GM23338 (cell line): ENCODE measurements at regions not wholly inside any gene's neighbourhood (a gene's known extent, or its start where the extent isn't known, plus 50 kb on each side); places are given as distances from the start of the nearest gene placed in this dataset.
A peak's percentile ranks its signal among the peaks of the same experiment; 100 is the strongest.

Experiments used
- ATAC-seq: fragments of 200-7000 bp; cut with Tn5 transposase; 3 replicates; pipeline ENCODE4 v1.9.1; 2020
- DNase-seq: peaks from one replicate; pipeline ENCODE4 v3.0.0-alpha.2; 2015; ENCODE audit warnings: low spot score
- H2AFZ ChIP-seq: fragments of 200-600 bp; sonication (generic); 2 replicates; pipeline ENCODE4 v1.8.0; 2016; ENCODE audit warnings: antibody characterized with exemption, mild to moderate bottlenecking, moderate library complexity
- H3F3A ChIP-seq: fragments of 200-600 bp; sonication (generic); replicated peaks from 2 replicates; pipeline ENCODE4 v1.8.0; 2017; ENCODE audit warnings: antibody characterized with exemption, mixed run types, low read depth
- H3K27ac ChIP-seq: fragments of 200-600 bp; sonication (generic); 2 replicates; pipeline ENCODE4 v1.6.1; 2016; ENCODE audit warnings: low read depth
- H3K27me3 ChIP-seq: fragments of 200-600 bp; sonication (generic); 2 replicates; pipeline ENCODE4 v1.8.0; 2016; ENCODE audit warnings: mild to moderate bottlenecking, mixed run types, moderate library complexity; ENCODE audit not compliant: insufficient read depth
- H3K36me3 ChIP-seq: fragments of 200-600 bp; sonication (generic); 2 replicates; pipeline ENCODE4 v1.8.0; 2016; ENCODE audit warnings: mild to moderate bottlenecking; ENCODE audit not compliant: insufficient read depth
- H3K4me1 ChIP-seq: fragments of 200-600 bp; sonication (generic); 2 replicates; pipeline ENCODE4 v1.8.0; 2016; ENCODE audit warnings: mild to moderate bottlenecking, moderate library complexity; ENCODE audit not compliant: insufficient read depth
- H3K4me2 ChIP-seq: fragments of 200-600 bp; sonication (generic); 2 replicates; pipeline ENCODE4 v1.7.1; 2017; ENCODE audit warnings: mixed run types
- H3K4me3 ChIP-seq: fragments of 200-600 bp; sonication (generic); 2 replicates; pipeline ENCODE4 v1.6.1; 2016; ENCODE audit warnings: mixed run types
- H3K79me2 ChIP-seq: fragments of 200-600 bp; sonication (generic); replicated peaks from 2 replicates; pipeline ENCODE4 v1.8.0; 2017; ENCODE audit warnings: mild to moderate bottlenecking; ENCODE audit not compliant: insufficient read depth
- H3K9me2 ChIP-seq: fragments of 200-600 bp; sonication (generic); 2 replicates; pipeline ENCODE4 v1.8.0; 2017; ENCODE audit not compliant: insufficient read depth
- H4K20me1 ChIP-seq: fragments of 200-600 bp; sonication (generic); replicated peaks from 2 replicates; pipeline ENCODE4 v1.8.0; 2017; ENCODE audit warnings: mild to moderate bottlenecking; ENCODE audit not compliant: insufficient read depth
- H3K27ac Mint-ChIP-seq: 2 replicates; pipeline ENCODE4 v1.8.0; 2020; ENCODE audit warnings: inconsistent platforms, mild to moderate bottlenecking, moderate library complexity, mixed read lengths
- H3K27me3 Mint-ChIP-seq: 3 replicates; pipeline ENCODE4 v1.8.0; 2022; ENCODE audit warnings: low read depth, mild to moderate bottlenecking, moderate library complexity, mixed read lengths, inconsistent platforms; ENCODE audit not compliant: insufficient read depth, poor library complexity
- H3K36me3 Mint-ChIP-seq: 3 replicates; pipeline ENCODE4 v1.8.0; 2021; ENCODE audit warnings: low read depth, mild to moderate bottlenecking, inconsistent platforms, moderate library complexity, mixed read lengths
- H3K4me1 Mint-ChIP-seq: 3 replicates; pipeline ENCODE4 v1.8.0; 2020; ENCODE audit warnings: mild to moderate bottlenecking, inconsistent platforms, mixed read lengths
- H3K4me3 Mint-ChIP-seq: 3 replicates; pipeline ENCODE4 v1.8.0; 2021; ENCODE audit warnings: moderate library complexity, mild to moderate bottlenecking, inconsistent platforms, mixed read lengths
- H3K9me3 Mint-ChIP-seq: 3 replicates; pipeline ENCODE4 v1.8.0; 2020; ENCODE audit warnings: moderate library complexity, mild to moderate bottlenecking, inconsistent platforms, mixed read lengths
- CREB1 ChIP-seq: fragments of 250-450 bp; sonication (Bioruptor Pico); IDR thresholded peaks from 2 replicates; pipeline ENCODE4 v1.5.0; 2020; ENCODE audit warnings: low read depth, mild to moderate bottlenecking, moderate library complexity
- CTCF ChIP-seq, 2 experiments: fragments of 200-600 bp in 1 of 2; sonication (generic) in 1 of 2; conservative IDR thresholded peaks; 2 replicates each; pipeline versions ENCODE4 v1.5.1 to v1.6.1; 2016 to 2017; ENCODE audit warnings: antibody characterized with exemption in 2 of 2, low read depth in 2 of 2, mild to moderate bottlenecking in 2 of 2, moderate library complexity in 1 of 2
- ETS1 ChIP-seq: IDR thresholded peaks from 2 replicates; pipeline ENCODE4 v1.6.1; 2016; ENCODE audit warnings: antibody characterized with exemption
- EZH2 ChIP-seq: fragments of 200-600 bp; sonication (generic); IDR thresholded peaks from one replicate; pipeline ENCODE4 v1.8.0; 2017; ENCODE audit warnings: antibody characterized with exemption, mild to moderate bottlenecking, low read depth; ENCODE audit not compliant: unreplicated experiment
- EZH2phosphoT487 ChIP-seq: fragments of 200-600 bp; sonication (generic); IDR thresholded peaks from one replicate; pipeline ENCODE4 v1.8.1; 2018; ENCODE audit warnings: antibody characterized with exemption; ENCODE audit not compliant: unreplicated experiment
- JUNB ChIP-seq: IDR thresholded peaks from one replicate; pipeline ENCODE4 v1.6.1; 2016; ENCODE audit warnings: antibody characterized with exemption; ENCODE audit not compliant: unreplicated experiment
- NANOG ChIP-seq: IDR thresholded peaks from 2 replicates; pipeline ENCODE4 v1.6.1; 2016; ENCODE audit warnings: antibody characterized with exemption, borderline replicate concordance
- POLR2AphosphoS5 ChIP-seq: IDR thresholded peaks from 2 replicates; pipeline ENCODE4 v1.6.1; 2016; ENCODE audit warnings: antibody characterized with exemption, low read depth
- REST ChIP-seq: IDR thresholded peaks from one replicate; pipeline ENCODE4 v1.6.1; 2018; ENCODE audit warnings: antibody characterized with exemption; ENCODE audit not compliant: unreplicated experiment
- STAT1 ChIP-seq: IDR thresholded peaks from one replicate; pipeline ENCODE4 v1.6.1; 2016; ENCODE audit warnings: antibody characterized with exemption; ENCODE audit not compliant: unreplicated experiment
- ZNF114 ChIP-seq: fragments of 250-450 bp; sonication (Bioruptor Pico); IDR thresholded peaks from 2 replicates; pipeline ENCODE4 v1.5.0; 2020; ENCODE audit warnings: mild to moderate bottlenecking, moderate library complexity
- ZNF331 ChIP-seq: fragments of 250-450 bp; sonication (Bioruptor Pico); IDR thresholded peaks from 2 replicates; pipeline ENCODE4 v1.5.0; 2020; ENCODE audit warnings: low read depth, mild to moderate bottlenecking, moderate library complexity
- ZNF462 ChIP-seq: fragments of 250-450 bp; sonication (Bioruptor Pico); IDR thresholded peaks from 2 replicates; pipeline ENCODE4 v1.5.0; 2020; ENCODE audit warnings: mild to moderate bottlenecking, moderate library complexity

GRCh38 chr5:115461093-115461492, 83.5 kb downstream of the FEM1C start:
- H3K27ac ChIP-seq, result no peak overlapping the region
- peaks cover 11% of the 10 kb centered on the region for H3K4me1 ChIP-seq
- no peak for TF ChIP-seq POLR2AphosphoS5
- no peak for TF ChIP-seq NANOG
- no peak for TF ChIP-seq EZH2
- TF ChIP-seq REST, result no peak
- TF ChIP-seq CREB1 (CRISPR knock-in tag), result no peak
- TF ChIP-seq JUNB, result no peak
- no peak for TF ChIP-seq ZNF331
- TF ChIP-seq ZNF462 (CRISPR knock-in tag), result no peak
- no peak for TF ChIP-seq CTCF (conservative IDR thresholded peaks at IDR 0.05; ENCODE audit: low read depth in 2 of 2)
- TF ChIP-seq EZH2phosphoT487, result no peak
- TF ChIP-seq STAT1, result no peak
- TF ChIP-seq ETS1, result no peak
- TF ChIP-seq ZNF114 (CRISPR knock-in tag), result no peak
- H3K27me3 ChIP-seq, result no peaks in the 10 kb centered on the region
- Mint-ChIP-seq H3K9me3 (no peaks in the 10 kb centered on the region), H3K4me1 (no peaks in the 10 kb centered on the region; the same call in 1 of the 3 replicates), H3K4me3 (no peak overlapping the region), H3K36me3 (no peaks in the 10 kb centered on the region), H3K27me3 (no peaks in the 10 kb centered on the region), H3K27ac (no peak overlapping the region)
- H3K4me2 ChIP-seq, result no peak overlapping the region
- no peak for DNase-seq
- H3K9me2 ChIP-seq, result peaks cover 28% of the 10 kb centered on the region
- no peak for ATAC-seq
- H3K4me3 ChIP-seq, result no peak overlapping the region
- H3K36me3 ChIP-seq, result no peaks in the 10 kb centered on the region
- 0 out of 2 replicates have a peak overlapping the region, but pooled peaks have one; percentile 30 for H2AFZ ChIP-seq
- H3K79me2 ChIP-seq, result no peaks in the 10 kb centered on the region
- no peaks in the 10 kb centered on the region for H3F3A ChIP-seq
- H4K20me1 ChIP-seq, result no peaks in the 10 kb centered on the region
